ENCODE measurements at regions not wholly inside any gene's neighbourhood (a gene's known extent, or its start where the extent isn't known, plus 50 kb on each side); places are given as distances from the start of the nearest gene placed in this dataset.

GRCh38 chr7:21020667-21021066 is 234.0 kb upstream of the SP8 start:
- no peaks in the 10 kb centered on the region for H3K27me3 ChIP-seq (ENCODE audit: control insufficient read depth, insufficient read depth, low read length)
- no peak overlapping the region for H3K4me3 ChIP-seq (ENCODE audit: low read length)
- H3K9me3 ChIP-seq (ENCODE audit: control insufficient read depth, insufficient read depth, low read length): no peaks in the 10 kb centered on the region
- ATAC-seq (no peak), DNase-seq (no peak)
- Mint-ChIP-seq H3K4me3 (no peak overlapping the region), H3K27ac (no peak overlapping the region), H3K9me3 (peaks cover 0 to 2% of the 10 kb centered on the region in 2 donors), H3K36me3 (no peaks in the 10 kb centered on the region), H3K27me3 (ENCODE audit: low read depth in 2 of 2) (peaks cover 0 to 3% of the 10 kb centered on the region in 2 donors), H3K4me1 (no peaks in the 10 kb centered on the region)
- H3K4me1 ChIP-seq (ENCODE audit: control insufficient read depth, insufficient read depth, low read length): no peaks in the 10 kb centered on the region
- WGBS (ENCODE audit: insufficient coverage): 100% methylated on average over 1 of the region's 2 CpGs
- no peak for TF ChIP-seq CTCF (IDR thresholded peaks at IDR 0.05)
- H3K27ac ChIP-seq (ENCODE audit: low read length): no peak overlapping the region
- H3K36me3 ChIP-seq (ENCODE audit: control insufficient read depth, insufficient read depth, low read length): no peaks in the 10 kb centered on the region
- intact Hi-C loops (cut with micrococcal nuclease): no loop called here

- 78% methylated on average over 5 of the region's 6 CpGs for WGBS (ENCODE audit: insufficient coverage)
- no peak overlapping the region for H3K27ac Mint-ChIP-seq
- intact Hi-C loops (cut with micrococcal nuclease): no loop called here
Observed at GRCh38 chr7:21023841-21024484, 237.3 kb upstream of the SP8 start.

GRCh38 chr7:21024485-21024867 is 237.8 kb upstream of the SP8 start:
- no peak for DNase-seq
- Mint-ChIP-seq H3K36me3 (no peaks in the 10 kb centered on the region), H3K9me3 (no peaks in the 10 kb centered on the region), H3K4me1 (no peaks in the 10 kb centered on the region), H3K27ac (no peak overlapping the region), H3K27me3 (ENCODE audit: low read depth in 2 of 2) (peaks cover 0 to 7% of the 10 kb centered on the region in 2 donors), H3K4me3 (no peak overlapping the region)
- H3K27me3 ChIP-seq (ENCODE audit: control insufficient read depth, insufficient read depth, low read length): no peaks in the 10 kb centered on the region
- intact Hi-C loops (cut with micrococcal nuclease): no loop called here
- WGBS (ENCODE audit: insufficient coverage): 87% methylated on average over 5 of the region's 5 CpGs
- H3K4me1 ChIP-seq (ENCODE audit: control insufficient read depth, insufficient read depth, low read length): no peaks in the 10 kb centered on the region
- no peak for TF ChIP-seq CTCF (IDR thresholded peaks at IDR 0.05)
- no peaks in the 10 kb centered on the region for H3K36me3 ChIP-seq (ENCODE audit: control insufficient read depth, insufficient read depth, low read length)
- ATAC-seq: no peak
- H3K27ac ChIP-seq (ENCODE audit: low read length): no peak overlapping the region
- H3K4me3 ChIP-seq (ENCODE audit: low read length): no peak overlapping the region
- H3K9me3 ChIP-seq (ENCODE audit: control insufficient read depth, insufficient read depth, low read length): no peaks in the 10 kb centered on the region

More at GRCh38 chr7:21023841-21024484, 237.3 kb upstream of the SP8 start:
- no peaks in the 10 kb centered on the region for H3K27me3 ChIP-seq (ENCODE audit: control insufficient read depth, insufficient read depth, low read length)
- no peaks in the 10 kb centered on the region for H3K9me3 ChIP-seq (ENCODE audit: control insufficient read depth, insufficient read depth, low read length)
- no peaks in the 10 kb centered on the region for H3K9me3 Mint-ChIP-seq
- H3K36me3 Mint-ChIP-seq: no peaks in the 10 kb centered on the region
- H3K4me1 Mint-ChIP-seq: no peaks in the 10 kb centered on the region
- no peak for TF ChIP-seq CTCF (IDR thresholded peaks at IDR 0.05)
- peaks cover 0 to 7% of the 10 kb centered on the region in 2 donors for H3K27me3 Mint-ChIP-seq (ENCODE audit: low read depth in 2 of 2)
- no peak overlapping the region for H3K4me3 Mint-ChIP-seq
- H3K4me1 ChIP-seq (ENCODE audit: control insufficient read depth, insufficient read depth, low read length): no peaks in the 10 kb centered on the region
- H3K36me3 ChIP-seq (ENCODE audit: control insufficient read depth, insufficient read depth, low read length): no peaks in the 10 kb centered on the region
- DNase-seq (no peak), ATAC-seq (no peak)
- no peak overlapping the region for H3K4me3 ChIP-seq (ENCODE audit: low read length)
- no peak overlapping the region for H3K27ac ChIP-seq (ENCODE audit: low read length)

GRCh38 chr7:21028186-21028585 is 241.5 kb upstream of the SP8 start:
- WGBS (ENCODE audit: insufficient coverage): 72% methylated on average over 12 of the region's 13 CpGs
- Histone ChIP-seq H3K4me3 (ENCODE audit: low read length) (no peak overlapping the region), H3K27ac (ENCODE audit: low read length) (no peak overlapping the region), H3K27me3 (ENCODE audit: control insufficient read depth, insufficient read depth, low read length) (no peaks in the 10 kb centered on the region), H3K36me3 (ENCODE audit: control insufficient read depth, insufficient read depth, low read length) (no peaks in the 10 kb centered on the region), H3K4me1 (ENCODE audit: control insufficient read depth, insufficient read depth, low read length) (no peaks in the 10 kb centered on the region), H3K9me3 (ENCODE audit: control insufficient read depth, insufficient read depth, low read length) (no peaks in the 10 kb centered on the region)
- ATAC-seq: no peak
- no peak overlapping the region for H3K27ac Mint-ChIP-seq
- no peak for TF ChIP-seq CTCF (IDR thresholded peaks at IDR 0.05)
- peaks cover 0 to 7% of the 10 kb centered on the region in 2 donors for H3K27me3 Mint-ChIP-seq (ENCODE audit: low read depth in 2 of 2)
- no peaks in the 10 kb centered on the region for H3K9me3 Mint-ChIP-seq
- no peak for DNase-seq
- no peaks in the 10 kb centered on the region for H3K36me3 Mint-ChIP-seq
- no peaks in the 10 kb centered on the region for H3K4me1 Mint-ChIP-seq
- H3K4me3 Mint-ChIP-seq: no peak overlapping the region
- intact Hi-C loops (cut with micrococcal nuclease): no loop called here
